Right ventricle myocardium superior (tissue), 1 donor: ENCODE measurements at regions not wholly inside any gene's neighbourhood (a gene's known extent, or its start where the extent isn't known, plus 50 kb on each side); places are given as distances from the start of the nearest gene placed in this dataset.

Source experiments
- ATAC-seq: fragments of 200-7000 bp; cut with Tn5 transposase; one replicate; pipeline ENCODE4 v1.9.1; 2020; ENCODE audit warnings: mild to moderate bottlenecking; ENCODE audit not compliant: poor library complexity
- DNase-seq: peaks from one replicate; pipeline ENCODE4 v3.0.0-alpha.2; 2020
- intact Hi-C: fragments of 100-400 bp; cut with DNase I; formaldehyde crosslinking; loops from one replicate; pipeline ENCODE4 v1.11.2; 2022
- donor health status: DM: no; HTN: yes; CAD: no; lungs with severe emphysema.

GRCh38 chr4:119781044-119781443 is 152.4 kb upstream of the PDE5A start:
- intact Hi-C loops, result loop anchor here (10.0 kb wide), 1 partner anchor 86 kb away; no protein-coding TSS in a partner anchor
- ATAC-seq (no peak), DNase-seq (no peak)

GRCh38 chr4:119774840-119775239 is 146.2 kb upstream of the PDE5A start:
- DNase-seq (no peak), ATAC-seq (no peak)
- intact Hi-C loops, result no loop called here

GRCh38 chr4:119765951-119766350 is 137.3 kb upstream of the PDE5A start:
- intact Hi-C loops, result no loop called here
- DNase-seq (no peak), ATAC-seq (no peak)

GRCh38 chr4:119765469-119765868 is 136.9 kb upstream of the PDE5A start:
- DNase-seq (no peak), ATAC-seq (no peak)
- intact Hi-C loops, result no loop called here

GRCh38 chr4:119763386-119763785 is 134.8 kb upstream of the PDE5A start:
- intact Hi-C loops, result no loop called here
- ATAC-seq (no peak), DNase-seq (no peak)

GRCh38 chr4:119755599-119755998 is 127.0 kb upstream of the PDE5A start:
- DNase-seq (no peak), ATAC-seq (no peak)
- intact Hi-C loops, result no loop called here

GRCh38 chr4:119752936-119753335 is 124.3 kb upstream of the PDE5A start:
- DNase-seq, result no peak
- intact Hi-C loops, result no loop called here
- no peak for ATAC-seq

- ATAC-seq (peak; percentile 30), DNase-seq (no peak)
- intact Hi-C loops, result no loop called here
These were observed 122.2 kb upstream of the PDE5A start for GRCh38 chr4:119750771-119751170.

- ATAC-seq (no peak), DNase-seq (no peak)
- intact Hi-C loops, result no loop called here
These were observed 121.4 kb upstream of the PDE5A start for GRCh38 chr4:119750048-119750447.

- DNase-seq (no peak), ATAC-seq (peak; percentile 67)
- intact Hi-C loops, result no loop called here
These were observed 120.2 kb upstream of the PDE5A start for GRCh38 chr4:119748853-119749252.

- intact Hi-C loops, result no loop called here
- ATAC-seq, result peak; percentile 42
- no peak for DNase-seq
These were observed 118.3 kb upstream of the PDE5A start for GRCh38 chr4:119746951-119747350.

GRCh38 chr4:119745351-119745750 is 116.7 kb upstream of the PDE5A start:
- ATAC-seq (no peak), DNase-seq (no peak)
- intact Hi-C loops, result no loop called here

GRCh38 chr4:119744580-119744979 is 116.0 kb upstream of the PDE5A start:
- intact Hi-C loops, result no loop called here
- DNase-seq (no peak), ATAC-seq (no peak)

- no peak for ATAC-seq
- intact Hi-C loops, result no loop called here
- no peak for DNase-seq
These were observed 115.0 kb upstream of the PDE5A start for GRCh38 chr4:119743644-119744043.

GRCh38 chr4:119739796-119740195 is 111.2 kb upstream of the PDE5A start:
- no peak for ATAC-seq
- intact Hi-C loops, result loop anchor here (10.0 kb wide), 1 partner anchor 115 kb away; the partner anchor contains the start of gene PDE5A
- no peak for DNase-seq

- ATAC-seq (no peak), DNase-seq (no peak)
- intact Hi-C loops, result loop anchor here (10.0 kb wide), 1 partner anchor 114 kb away; the partner anchor contains the start of gene PDE5A
These were observed 110.3 kb upstream of the PDE5A start for GRCh38 chr4:119738901-119739300.

- no peak for ATAC-seq
- DNase-seq, result no peak
- intact Hi-C loops, result loop anchor here (10.0 kb wide), 1 partner anchor 112 kb away; the partner anchor contains the start of gene PDE5A
These were observed 108.0 kb upstream of the PDE5A start for GRCh38 chr4:119736559-119736958.

GRCh38 chr4:119735165-119735651 is 106.6 kb upstream of the PDE5A start:
- intact Hi-C loops, result loop anchor here (10.0 kb wide), 1 partner anchor 110 kb away; the partner anchor contains the start of gene PDE5A
- DNase-seq, result no peak

GRCh38 chr4:119733431-119733830 is 104.8 kb upstream of the PDE5A start:
- DNase-seq, result no peak
- intact Hi-C loops, result loop anchor here (10.0 kb wide), 1 partner anchor 109 kb away; the partner anchor contains the start of gene PDE5A
- ATAC-seq, result no peak

More at GRCh38 chr4:119735165-119735651, 106.6 kb upstream of the PDE5A start:
- peak; percentile 67 for ATAC-seq

- ATAC-seq (no peak), DNase-seq (no peak)
- intact Hi-C loops, result loop anchor here (10.0 kb wide), 1 partner anchor 107 kb away; the partner anchor contains the start of gene PDE5A
These were observed 103.2 kb upstream of the PDE5A start for GRCh38 chr4:119731778-119732177.
